Liver (tissue), 8 donors: ENCODE measurements at regions not wholly inside any gene's neighbourhood (a gene's known extent, or its start where the extent isn't known, plus 50 kb on each side); places are given as distances from the start of the nearest gene placed in this dataset.

Experiments used
- DNase-seq: peaks from one replicate; pipeline ENCODE4 v3.0.0-alpha.2; 2017; ENCODE audit warnings: low spot score
- H3K27ac ChIP-seq, 2 donors: one replicate each; pipeline ENCODE4 v1.7.0; 2013; ENCODE audit warnings: inconsistent platforms in 2 of 2, low read length in 2 of 2, control low read depth in 1 of 2, low read depth in 1 of 2, mild to moderate bottlenecking in 1 of 2
- H3K27me3 ChIP-seq, 4 donors: one replicate each; pipeline versions ENCODE4 v1.6.1 to v1.7.0; 2013; ENCODE audit warnings: low read length in 3 of 4, inconsistent platforms in 1 of 4, mild to moderate bottlenecking in 1 of 4, moderate library complexity in 1 of 4; ENCODE audit not compliant: control insufficient read depth in 4 of 4, insufficient read depth in 4 of 4
- H3K36me3 ChIP-seq, 4 donors: one replicate each; pipeline versions ENCODE4 v1.6.1 to v1.7.0; 2013; ENCODE audit warnings: low read length in 3 of 4, mild to moderate bottlenecking in 3 of 4, low read depth in 1 of 4, moderate library complexity in 1 of 4; ENCODE audit not compliant: control insufficient read depth in 4 of 4, insufficient read depth in 3 of 4
- H3K4me1 ChIP-seq, 4 donors: one replicate each; pipeline versions ENCODE4 v1.6.1 to v1.7.0; 2013; ENCODE audit warnings: low read length in 3 of 4, mild to moderate bottlenecking in 3 of 4, moderate library complexity in 1 of 4; ENCODE audit not compliant: control insufficient read depth in 4 of 4, insufficient read depth in 4 of 4
- H3K4me3 ChIP-seq, 3 donors: one replicate each; pipeline versions ENCODE4 v1.6.1 to v1.7.0; 2013; ENCODE audit warnings: low read length in 3 of 3, control low read depth in 1 of 3, low read depth in 1 of 3, mild to moderate bottlenecking in 1 of 3
- H3K9ac ChIP-seq, 2 donors: one replicate each; pipeline ENCODE4 v1.7.0; 2013; ENCODE audit warnings: low read length in 2 of 2, mild to moderate bottlenecking in 2 of 2, moderate library complexity in 2 of 2, control low read depth in 1 of 2, low read depth in 1 of 2
- H3K9me3 ChIP-seq, 4 donors: one replicate each; pipeline versions ENCODE4 v1.6.1 to v1.7.0; 2013; ENCODE audit warnings: low read length in 3 of 4; ENCODE audit not compliant: control insufficient read depth in 4 of 4
- CTCF ChIP-seq: fragments of 150-350 bp; IDR thresholded peaks from 2 replicates; pipeline ENCODE4 v1.5.1; 2017; ENCODE audit warnings: improper control_type of control experiment, low read depth, low read length; ENCODE audit not compliant: missing input control
- EGR1 ChIP-seq, 2 donors: IDR thresholded peaks; 2 replicates each; pipeline ENCODE4 v1.6.1; 2016 to 2018; ENCODE audit warnings: antibody characterized with exemption in 2 of 2, low read depth in 2 of 2
- FOXA1 ChIP-seq: IDR thresholded peaks from 2 replicates; pipeline ENCODE4 v1.6.1; 2016; ENCODE audit warnings: antibody characterized with exemption
- FOXA2 ChIP-seq: IDR thresholded peaks from 2 replicates; pipeline ENCODE4 v1.6.1; 2016; ENCODE audit warnings: antibody characterized with exemption
- HNF4A ChIP-seq, 2 donors: conservative IDR thresholded peaks; 2 replicates each; pipeline ENCODE4 v1.6.1; 2016; ENCODE audit warnings: antibody characterized with exemption in 2 of 2, mild to moderate bottlenecking in 2 of 2
- HNF4G ChIP-seq: IDR thresholded peaks from 2 replicates; pipeline ENCODE4 v1.6.1; 2016; ENCODE audit warnings: antibody characterized with exemption
- JUND ChIP-seq, 2 donors: IDR thresholded peaks; 2 replicates each; pipeline ENCODE4 v1.6.1; 2016; ENCODE audit warnings: antibody characterized with exemption in 2 of 2
- NR2F2 ChIP-seq: IDR thresholded peaks from 2 replicates; pipeline ENCODE4 v1.6.1; 2016; ENCODE audit warnings: antibody characterized with exemption
- RAD21 ChIP-seq, 2 donors: IDR thresholded peaks; 2 replicates each; pipeline ENCODE4 v1.6.1; 2016; ENCODE audit warnings: antibody characterized with exemption in 2 of 2, mild to moderate bottlenecking in 2 of 2
- REST ChIP-seq: IDR thresholded peaks from 2 replicates; pipeline ENCODE4 v1.6.1; 2016; ENCODE audit warnings: antibody characterized with exemption, mild to moderate bottlenecking
- RXRA ChIP-seq, 2 donors: IDR thresholded peaks; 2 replicates each; pipeline ENCODE4 v1.6.1; 2017 to 2018; ENCODE audit warnings: antibody characterized with exemption in 2 of 2, mild to moderate bottlenecking in 1 of 2
- SP1 ChIP-seq: IDR thresholded peaks from 2 replicates; pipeline ENCODE4 v1.6.1; 2018; ENCODE audit warnings: antibody characterized with exemption, mild to moderate bottlenecking
- TAF1 ChIP-seq: conservative IDR thresholded peaks from 2 replicates; pipeline ENCODE4 v1.6.1; 2016; ENCODE audit warnings: antibody characterized with exemption, mild to moderate bottlenecking
- YY1 ChIP-seq: IDR thresholded peaks from 2 replicates; pipeline ENCODE4 v1.6.1; 2016; ENCODE audit warnings: antibody characterized with exemption, mild to moderate bottlenecking
- WGBS: extraction: QIAGEN DNeasy Blood & Tissue Kit; methylation state at CpG from one replicate; pipeline ENCODE4 v1.1.7; 2013; 5-methylcytosine and 5-hydroxymethylcytosine counted together
- TF ChIP-seq, protein P1 (sequence below): IDR thresholded peaks from 2 replicates; pipeline ENCODE4 v1.6.1; 2016; ENCODE audit warnings: antibody characterized with exemption
- TF ChIP-seq, protein P2 (sequence below): IDR thresholded peaks from 2 replicates; pipeline ENCODE4 v1.6.1; 2016; ENCODE audit warnings: antibody characterized with exemption
- donor health status: healthy.
- donor health status: healthy.
- donor health status: healthy.
- donor health status: healthy.
- donor health status: healthy.

DNA sequence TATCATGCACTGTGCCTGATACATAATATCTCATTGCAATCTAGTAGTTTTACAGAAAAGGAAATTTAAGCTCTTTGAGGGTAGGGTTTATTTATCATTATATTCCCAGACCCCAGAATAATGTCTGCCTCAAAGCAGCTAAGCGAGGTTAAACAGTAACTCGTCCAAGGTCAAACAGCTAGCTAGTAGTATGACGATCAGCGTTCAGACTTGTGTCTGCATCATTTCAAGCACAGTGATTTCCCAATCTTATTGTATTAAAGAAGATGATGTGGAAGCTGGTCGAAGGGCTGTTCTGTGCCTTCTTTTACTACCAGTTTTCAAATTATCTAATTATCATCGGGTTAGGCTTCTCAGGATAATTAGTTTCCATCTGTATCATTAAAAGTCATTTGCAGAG is 55.1 kb upstream of the NFIB start:
- TF ChIP-seq RAD21 (IDR thresholded peaks at IDR 0.05) (no peak), CTCF (no peak), FOXA2 (no peak), FOXA1 (no peak), SP1 (no peak), EGR1 (IDR thresholded peaks at IDR 0.05; ENCODE audit: low read depth in 2 of 2) (no peak), HNF4A (conservative IDR thresholded peaks at IDR 0.05) (no peak), HNF4G (no peak), TAF1 (no peak), REST (no peak)
- TF ChIP-seq, protein P1, sequence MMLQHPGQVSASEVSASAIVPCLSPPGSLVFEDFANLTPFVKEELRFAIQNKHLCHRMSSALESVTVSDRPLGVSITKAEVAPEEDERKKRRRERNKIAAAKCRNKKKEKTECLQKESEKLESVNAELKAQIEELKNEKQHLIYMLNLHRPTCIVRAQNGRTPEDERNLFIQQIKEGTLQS, result no peak
- no peaks in the 10 kb centered on the region for H3K9me3 ChIP-seq
- no peak overlapping the region for H3K9ac ChIP-seq
- H3K27me3 ChIP-seq, result no peaks in the 10 kb centered on the region
- no peak overlapping the region for H3K27ac ChIP-seq
- WGBS, result 61% methylated on average over 6 of the region's 6 CpGs
- no peak for DNase-seq
- no peaks in the 10 kb centered on the region for H3K36me3 ChIP-seq
- H3K4me1 ChIP-seq, result no peaks in the 10 kb centered on the region
- no peak overlapping the region for H3K4me3 ChIP-seq

DNA sequence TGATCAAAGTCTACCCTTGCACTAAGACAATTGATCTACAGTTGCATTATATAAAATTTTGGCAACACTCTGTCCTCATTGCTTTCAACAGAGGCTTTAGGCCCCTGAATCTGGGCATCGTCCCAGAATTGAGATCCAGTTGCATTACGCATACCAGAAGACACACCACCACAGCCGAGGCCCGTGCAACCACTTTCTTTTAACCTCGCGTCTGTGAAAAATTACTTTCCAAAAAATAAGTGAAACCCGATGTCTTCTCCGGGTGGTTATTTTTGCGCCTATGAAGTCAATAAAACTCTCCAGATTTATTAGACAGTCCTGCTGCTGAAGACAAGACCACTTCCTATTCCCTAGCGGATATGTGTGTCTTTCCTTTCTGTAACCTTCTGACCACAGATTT is 52.1 kb upstream of the NFIB start:
- no peak for DNase-seq
- Histone ChIP-seq H3K9ac (no peak overlapping the region), H3K4me1 (no peaks in the 10 kb centered on the region), H3K9me3 (no peaks in the 10 kb centered on the region), H3K27me3 (no peaks in the 10 kb centered on the region), H3K27ac (no peak overlapping the region), H3K4me3 (no peak overlapping the region), H3K36me3 (no peaks in the 10 kb centered on the region)
- TF ChIP-seq FOXA1 (no peak), RXRA (IDR thresholded peaks at IDR 0.05) (no peak), NR2F2 (no peak), YY1 (no peak), JUND (IDR thresholded peaks at IDR 0.05) (no peak), HNF4G (no peak), FOXA2 (no peak), EGR1 (IDR thresholded peaks at IDR 0.05; ENCODE audit: low read depth in 2 of 2) (no peak)
- TF ChIP-seq, protein P2, sequence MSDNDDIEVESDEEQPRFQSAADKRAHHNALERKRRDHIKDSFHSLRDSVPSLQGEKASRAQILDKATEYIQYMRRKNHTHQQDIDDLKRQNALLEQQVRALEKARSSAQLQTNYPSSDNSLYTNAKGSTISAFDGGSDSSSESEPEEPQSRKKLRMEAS, result no peak
- 78% methylated on average over 10 of the region's 10 CpGs for WGBS
